DOHH2 (cell line): ENCODE measurements at regions not wholly inside any gene's neighbourhood (a gene's known extent, or its start where the extent isn't known, plus 50 kb on each side); places are given as distances from the start of the nearest gene placed in this dataset.

Experiments used
- H3F3A ChIP-seq: fragments of 200-600 bp; sonication (generic), shearing (Covaris generic); 2 replicates; pipeline ENCODE4 v1.6.0; 2016; ENCODE audit warnings: antibody characterized with exemption, mild to moderate bottlenecking; ENCODE audit not compliant: control insufficient read depth, insufficient read depth
- H3K27ac ChIP-seq: fragments of 200-600 bp; sonication (generic); 2 replicates; pipeline ENCODE4 v1.5.1; 2014; ENCODE audit warnings: low read depth, mild to moderate bottlenecking, low read length, moderate library complexity
- H3K27me3 ChIP-seq: fragments of 200-600 bp; sonication (generic); 2 replicates; pipeline ENCODE4 v1.6.1; 2014; ENCODE audit warnings: mild to moderate bottlenecking, low read length, mixed read lengths; ENCODE audit not compliant: control insufficient read depth
- H3K36me3 ChIP-seq: fragments of 200-600 bp; sonication (generic); 2 replicates; pipeline ENCODE4 v1.6.1; 2014; ENCODE audit warnings: mild to moderate bottlenecking, low read length, moderate library complexity, mixed read lengths; ENCODE audit not compliant: control insufficient read depth
- H3K4me1 ChIP-seq: fragments of 200-600 bp; sonication (generic); 2 replicates; pipeline ENCODE4 v1.6.1; 2014; ENCODE audit warnings: mild to moderate bottlenecking, low read length, mixed read lengths; ENCODE audit not compliant: control insufficient read depth
- H3K4me2 ChIP-seq: fragments of 200-600 bp; sonication (generic); 2 replicates; pipeline ENCODE4 v1.6.0; 2014; ENCODE audit warnings: mild to moderate bottlenecking, low read length, moderate library complexity
- H3K4me3 ChIP-seq: fragments of 200-600 bp; sonication (generic); 2 replicates; pipeline ENCODE4 v1.5.1; 2014; ENCODE audit warnings: mild to moderate bottlenecking, low read length, mixed read lengths
- H3K79me2 ChIP-seq: fragments of 200-600 bp; sonication (generic); 2 replicates; pipeline ENCODE4 v1.6.1; 2014; ENCODE audit warnings: mild to moderate bottlenecking, low read length, mixed read lengths; ENCODE audit not compliant: control insufficient read depth
- H3K9me2 ChIP-seq: fragments of 200-600 bp; sonication (generic); replicated peaks from 2 replicates; pipeline ENCODE4 v1.6.1; 2014; ENCODE audit warnings: mild to moderate bottlenecking, low read length, mixed read lengths; ENCODE audit not compliant: control insufficient read depth
- H3K9me3 ChIP-seq: fragments of 200-600 bp; sonication (generic); 2 replicates; pipeline ENCODE4 v1.6.1; 2014; ENCODE audit warnings: antibody characterized with exemption, low read length, mixed read lengths; ENCODE audit not compliant: control insufficient read depth, insufficient read depth
- H4K20me1 ChIP-seq: fragments of 200-600 bp; sonication (generic); 2 replicates; pipeline ENCODE4 v1.6.0; 2014; ENCODE audit warnings: low read depth, mild to moderate bottlenecking, antibody characterized with exemption, low read length, moderate library complexity; ENCODE audit not compliant: control insufficient read depth, insufficient read depth
- CTCF ChIP-seq: fragments of 200-600 bp; sonication (generic); IDR thresholded peaks from one replicate; pipeline ENCODE4 v1.5.1; 2014; ENCODE audit warnings: antibody characterized with exemption, mild to moderate bottlenecking, low read depth, low read length; ENCODE audit not compliant: poor library complexity, severe bottlenecking
- EZH2phosphoT487 ChIP-seq: fragments of 200-600 bp; sonication (generic); IDR thresholded peaks from 2 replicates; pipeline ENCODE4 v1.6.1; 2017; ENCODE audit warnings: borderline replicate concordance, mild to moderate bottlenecking, antibody characterized with exemption, low read length, moderate library complexity, mixed read lengths

- H3K36me3 ChIP-seq: no peaks in the 10 kb centered on the region
- H3K79me2 ChIP-seq: no peaks in the 10 kb centered on the region
- no peak overlapping the region for H3K27ac ChIP-seq
- H4K20me1 ChIP-seq: no peaks in the 10 kb centered on the region
- H3F3A ChIP-seq: no peaks in the 10 kb centered on the region
- H3K4me1 ChIP-seq: no peaks in the 10 kb centered on the region
- H3K4me2 ChIP-seq: no peak overlapping the region
- no peaks in the 10 kb centered on the region; the same call in 1 of the 2 replicates for H3K9me2 ChIP-seq
- H3K27me3 ChIP-seq: no peaks in the 10 kb centered on the region
- TF ChIP-seq CTCF (no peak), EZH2phosphoT487 (no peak)
- H3K4me3 ChIP-seq: no peak overlapping the region
- H3K9me3 ChIP-seq: no peaks in the 10 kb centered on the region
Observed at GRCh38 chr5:129177451-129177850, 82.9 kb downstream of the ISOC1 start.

GRCh38 chr5:129199308-129199707, 104.8 kb downstream of the ISOC1 start:
- no peak overlapping the region for H3K4me3 ChIP-seq
- no peaks in the 10 kb centered on the region for H3K4me1 ChIP-seq
- no peaks in the 10 kb centered on the region for H3K79me2 ChIP-seq
- no peaks in the 10 kb centered on the region for H3K36me3 ChIP-seq
- H3K9me2 ChIP-seq: no peaks in the 10 kb centered on the region
- H3K9me3 ChIP-seq: no peaks in the 10 kb centered on the region
- no peak for TF ChIP-seq EZH2phosphoT487
- TF ChIP-seq CTCF: no peak
- H3K4me2 ChIP-seq: no peak overlapping the region
- no peaks in the 10 kb centered on the region for H3F3A ChIP-seq
- no peaks in the 10 kb centered on the region for H4K20me1 ChIP-seq
- no peak overlapping the region for H3K27ac ChIP-seq
- no peaks in the 10 kb centered on the region for H3K27me3 ChIP-seq

GRCh38 chr5:129204525-129204924, 110.0 kb downstream of the ISOC1 start:
- H3K9me2 ChIP-seq: no peaks in the 10 kb centered on the region
- H3K79me2 ChIP-seq: no peaks in the 10 kb centered on the region
- H3K4me2 ChIP-seq: no peak overlapping the region
- no peak overlapping the region for H3K4me3 ChIP-seq
- H3K27me3 ChIP-seq: no peaks in the 10 kb centered on the region
- H3F3A ChIP-seq: no peaks in the 10 kb centered on the region
- H4K20me1 ChIP-seq: no peaks in the 10 kb centered on the region
- no peak overlapping the region for H3K27ac ChIP-seq
- TF ChIP-seq EZH2phosphoT487 (no peak), CTCF (no peak)
- H3K9me3 ChIP-seq: no peaks in the 10 kb centered on the region
- H3K36me3 ChIP-seq: no peaks in the 10 kb centered on the region
- H3K4me1 ChIP-seq: no peaks in the 10 kb centered on the region

GRCh38 chr5:129216001-129216400, 121.5 kb downstream of the ISOC1 start:
- no peaks in the 10 kb centered on the region for H3K27me3 ChIP-seq
- H3K27ac ChIP-seq: no peak overlapping the region
- TF ChIP-seq CTCF (no peak), EZH2phosphoT487 (no peak)
- H3F3A ChIP-seq: no peaks in the 10 kb centered on the region
- H3K4me1 ChIP-seq: no peaks in the 10 kb centered on the region
- H3K36me3 ChIP-seq: no peaks in the 10 kb centered on the region
- H3K4me3 ChIP-seq: no peak overlapping the region
- no peaks in the 10 kb centered on the region for H4K20me1 ChIP-seq
- H3K9me2 ChIP-seq: no peaks in the 10 kb centered on the region
- H3K79me2 ChIP-seq: no peaks in the 10 kb centered on the region
- no peak overlapping the region for H3K4me2 ChIP-seq
- H3K9me3 ChIP-seq: no peaks in the 10 kb centered on the region
